ENCODE measurements at regions not wholly inside any gene's neighbourhood (a gene's known extent, or its start where the extent isn't known, plus 50 kb on each side); places are given as distances from the start of the nearest gene placed in this dataset.

DNA sequence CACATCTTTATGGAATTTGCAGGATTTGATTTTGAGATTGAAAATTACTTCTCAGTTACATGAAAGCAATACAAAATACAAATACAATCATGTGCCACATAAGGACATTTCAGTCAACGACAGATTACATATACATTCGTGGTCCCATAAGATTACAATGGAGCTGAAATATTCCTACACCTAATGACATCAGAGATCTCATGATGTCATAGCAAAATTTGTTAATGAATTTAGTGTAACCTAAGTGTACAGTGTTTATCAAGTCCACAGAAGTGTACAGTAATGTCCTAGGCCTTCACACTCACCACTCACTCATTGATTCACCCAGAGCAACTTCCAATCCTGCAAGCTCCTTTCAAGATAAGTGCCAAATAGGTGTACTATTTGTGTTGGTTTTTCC lies 126.5 kb downstream of the GPAM start:
- TF ChIP-seq, protein P1, sequence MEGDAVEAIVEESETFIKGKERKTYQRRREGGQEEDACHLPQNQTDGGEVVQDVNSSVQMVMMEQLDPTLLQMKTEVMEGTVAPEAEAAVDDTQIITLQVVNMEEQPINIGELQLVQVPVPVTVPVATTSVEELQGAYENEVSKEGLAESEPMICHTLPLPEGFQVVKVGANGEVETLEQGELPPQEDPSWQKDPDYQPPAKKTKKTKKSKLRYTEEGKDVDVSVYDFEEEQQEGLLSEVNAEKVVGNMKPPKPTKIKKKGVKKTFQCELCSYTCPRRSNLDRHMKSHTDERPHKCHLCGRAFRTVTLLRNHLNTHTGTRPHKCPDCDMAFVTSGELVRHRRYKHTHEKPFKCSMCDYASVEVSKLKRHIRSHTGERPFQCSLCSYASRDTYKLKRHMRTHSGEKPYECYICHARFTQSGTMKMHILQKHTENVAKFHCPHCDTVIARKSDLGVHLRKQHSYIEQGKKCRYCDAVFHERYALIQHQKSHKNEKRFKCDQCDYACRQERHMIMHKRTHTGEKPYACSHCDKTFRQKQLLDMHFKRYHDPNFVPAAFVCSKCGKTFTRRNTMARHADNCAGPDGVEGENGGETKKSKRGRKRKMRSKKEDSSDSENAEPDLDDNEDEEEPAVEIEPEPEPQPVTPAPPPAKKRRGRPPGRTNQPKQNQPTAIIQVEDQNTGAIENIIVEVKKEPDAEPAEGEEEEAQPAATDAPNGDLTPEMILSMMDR (IDR thresholded peaks at IDR 0.05) = no peak
- TF ChIP-seq EP300 (IDR thresholded peaks at IDR 0.05) (no peak), POLR2A (IDR thresholded peaks at IDR 0.05) (no peak)
- WGBS, 2 donors = 87 to 91% methylated on average over 2 of the region's 2 CpGs

DNA sequence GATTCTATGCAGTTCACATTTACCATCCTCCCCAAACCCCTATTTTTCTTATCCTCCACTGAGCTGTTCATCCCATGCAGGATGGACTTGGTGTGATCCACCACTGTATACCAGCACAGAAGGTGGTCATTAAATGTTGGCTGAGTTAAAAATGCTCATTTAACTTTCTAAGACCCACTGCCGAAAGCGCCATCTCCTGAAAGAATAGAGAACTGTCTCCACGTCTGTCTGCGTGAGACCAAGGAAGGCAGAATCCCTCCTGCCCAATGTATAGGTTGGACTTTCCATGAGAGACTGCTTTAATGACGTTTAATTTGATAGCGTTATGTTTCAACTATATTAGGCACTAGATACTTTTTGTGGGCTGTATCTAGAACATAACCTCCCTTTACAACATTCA lies 124.3 kb downstream of the GPAM start:
- Histone ChIP-seq H3K27ac (no peak overlapping the region), H3K4me3 (no peak overlapping the region), H3K4me1 (no peaks in the 10 kb centered on the region), H3K36me3 (no peaks in the 10 kb centered on the region), H3K27me3 (no peaks in the 10 kb centered on the region), H3K9me3 (no peaks in the 10 kb centered on the region)
- DNase-seq (ENCODE audit: low spot score in 2 of 2) = no peak
- TF ChIP-seq, protein P1 (IDR thresholded peaks at IDR 0.05) = no peak
- TF ChIP-seq EP300 (IDR thresholded peaks at IDR 0.05) (no peak), POLR2A (IDR thresholded peaks at IDR 0.05) (no peak)
- WGBS, 2 donors = 76 to 77% methylated on average over 6 of the region's 6 CpGs

More for the DNA sequence above, 126.5 kb downstream of the GPAM start:
- Histone ChIP-seq H3K9me3 (no peaks in the 10 kb centered on the region), H3K27ac (no peak overlapping the region), H3K36me3 (no peaks in the 10 kb centered on the region), H3K4me3 (no peak overlapping the region), H3K27me3 (no peaks in the 10 kb centered on the region), H3K4me1 (no peaks in the 10 kb centered on the region)
- DNase-seq (ENCODE audit: low spot score in 2 of 2) = no peak

DNA sequence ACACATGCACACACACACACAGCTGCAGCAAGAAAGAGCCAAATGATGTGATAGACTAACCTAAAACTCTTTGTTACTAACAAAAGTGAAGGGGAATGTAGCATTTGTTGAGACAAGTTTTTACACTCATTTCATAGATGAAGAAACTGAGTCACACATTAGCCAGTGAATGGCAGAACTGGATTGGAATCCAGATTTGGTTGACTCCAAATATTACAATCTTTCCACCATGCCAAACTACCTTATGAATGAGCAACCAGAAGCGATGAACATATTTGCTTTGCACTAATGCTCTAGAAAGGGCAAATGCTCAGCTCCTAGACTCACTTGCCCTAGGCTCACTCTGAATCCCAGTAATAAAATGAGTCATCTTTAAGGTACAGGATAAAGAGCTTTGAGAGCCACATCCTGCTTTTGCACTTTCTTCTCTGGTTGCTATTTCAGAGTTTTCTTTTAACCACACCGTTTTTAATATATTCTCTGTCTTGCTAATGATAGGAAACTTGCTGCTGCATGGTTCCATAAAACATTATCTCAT lies 111.9 kb downstream of the GPAM start:
- DNase-seq (ENCODE audit: low spot score in 2 of 2) = no peak
- Histone ChIP-seq H3K4me1 (no peaks in the 10 kb centered on the region), H3K36me3 (no peaks in the 10 kb centered on the region), H3K27me3 (no peaks in the 10 kb centered on the region), H3K4me3 (no peak overlapping the region), H3K9me3 (no peaks in the 10 kb centered on the region), H3K27ac (no peak overlapping the region)
- TF ChIP-seq, protein P1 (IDR thresholded peaks at IDR 0.05) = no peak
- no peak for TF ChIP-seq EP300 (IDR thresholded peaks at IDR 0.05)
- no peak for TF ChIP-seq POLR2A (IDR thresholded peaks at IDR 0.05)
- 78 to 81% methylated on average over 2 of the region's 2 CpGs for WGBS, 2 donors

DNA sequence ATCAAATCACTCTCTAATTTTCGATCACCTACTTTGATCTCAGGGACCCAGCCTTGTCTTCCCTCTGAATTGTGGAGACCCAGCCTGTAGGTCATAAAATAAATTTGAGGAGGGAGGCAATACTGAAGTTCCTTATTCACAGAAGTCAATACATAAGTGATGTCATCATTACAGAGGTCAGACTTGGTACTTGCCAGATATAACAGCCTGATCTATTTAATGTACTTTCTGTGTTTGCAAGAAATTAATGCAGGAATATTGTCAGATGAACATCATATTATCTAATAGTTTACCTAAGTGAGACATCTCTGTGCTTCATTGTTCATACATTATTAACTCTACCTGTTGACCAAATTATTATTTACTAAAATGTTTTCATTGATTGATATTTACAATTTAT lies 105.6 kb downstream of the GPAM start:
- no peaks in the 10 kb centered on the region for H3K36me3 ChIP-seq
- TF ChIP-seq EP300 (IDR thresholded peaks at IDR 0.05) (no peak), POLR2A (IDR thresholded peaks at IDR 0.05) (no peak)
- TF ChIP-seq, protein P1 (IDR thresholded peaks at IDR 0.05) = no peak
- no peaks in the 10 kb centered on the region for H3K9me3 ChIP-seq
- peaks cover 0 to 8% (median 0%) of the 10 kb centered on the region in 4 donors for H3K4me1 ChIP-seq
- H3K27me3 ChIP-seq = no peaks in the 10 kb centered on the region
- WGBS, 2 donors = 77 to 86% methylated on average over 1 of the region's 1 CpG
- DNase-seq (ENCODE audit: low spot score in 2 of 2) = no peak
- no peak overlapping the region for H3K27ac ChIP-seq
- H3K4me3 ChIP-seq = no peak overlapping the region

DNA sequence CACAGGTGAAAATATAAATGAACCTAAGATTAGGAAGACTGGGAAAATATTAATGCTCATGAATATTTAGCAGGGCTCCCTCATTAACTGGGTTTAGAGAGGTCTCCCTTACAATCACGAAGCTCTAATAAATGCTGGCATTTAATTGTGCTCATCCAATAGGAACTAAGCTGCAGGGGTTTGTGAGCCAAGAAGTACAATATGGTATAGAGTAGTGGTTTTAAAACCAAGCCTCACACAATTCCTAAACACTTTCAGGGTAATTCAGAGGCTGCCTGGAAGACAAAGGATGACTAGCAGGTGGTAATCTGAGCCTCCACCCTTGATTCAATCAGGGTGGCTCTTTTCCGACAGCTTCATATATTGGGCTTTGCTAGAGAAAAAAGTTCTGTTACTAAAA lies 103.3 kb downstream of the GPAM start:
- Histone ChIP-seq H3K27me3 (no peaks in the 10 kb centered on the region), H3K4me3 (no peak overlapping the region), H3K9me3 (no peaks in the 10 kb centered on the region), H3K36me3 (no peaks in the 10 kb centered on the region), H3K4me1 (peaks cover 0 to 8% (median 0%) of the 10 kb centered on the region in 4 donors), H3K27ac (no peak overlapping the region)
- WGBS, 2 donors = 63 to 67% methylated on average over 2 of the region's 2 CpGs
- no peak for DNase-seq (ENCODE audit: low spot score in 2 of 2)
- TF ChIP-seq EP300 (IDR thresholded peaks at IDR 0.05) = no peak

DNA sequence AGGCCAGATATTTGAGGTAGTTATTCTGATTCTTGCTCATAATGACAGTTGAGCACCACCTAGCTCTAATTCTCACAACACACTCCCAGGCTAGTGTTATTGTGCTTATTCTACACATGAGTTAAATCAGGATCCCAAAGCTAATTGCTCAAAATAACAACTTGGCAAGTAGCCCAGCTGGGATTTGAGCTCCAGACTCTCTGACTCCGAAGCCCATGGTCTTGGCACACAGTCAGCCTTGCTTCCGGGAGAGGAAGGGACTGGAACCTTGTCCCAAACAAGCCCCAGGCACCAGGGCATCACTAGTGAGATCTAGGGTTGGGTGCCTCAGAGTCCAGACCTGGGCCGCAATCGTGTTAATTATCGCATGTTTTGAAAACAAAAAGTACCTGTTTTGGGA lies 101.4 kb downstream of the GPAM start:
- Histone ChIP-seq H3K27me3 (no peaks in the 10 kb centered on the region), H3K27ac (no peak overlapping the region), H3K4me3 (no peak overlapping the region), H3K9me3 (no peaks in the 10 kb centered on the region), H3K36me3 (no peaks in the 10 kb centered on the region), H3K4me1 (peaks cover 0 to 8% (median 0%) of the 10 kb centered on the region in 4 donors)
- no peak for DNase-seq (ENCODE audit: low spot score in 2 of 2)
- WGBS, 2 donors = 29 to 46% methylated on average over 5 of the region's 5 CpGs
- TF ChIP-seq EP300 (IDR thresholded peaks at IDR 0.05) (no peak), POLR2A (IDR thresholded peaks at IDR 0.05) (no peak)
- TF ChIP-seq, protein P1 (IDR thresholded peaks at IDR 0.05) = no peak
